Small intestine (tissue), 7 donors: ENCODE measurements at regions not wholly inside any gene's neighbourhood (a gene's known extent, or its start where the extent isn't known, plus 50 kb on each side); places are given as distances from the start of the nearest gene placed in this dataset.
"Not testable (repeated sequence)": the region's sequence is repeated elsewhere in the genome, so short reads cannot be mapped to it uniquely, and the experiment has no call there.

Experiments
- DNase-seq, 2 donors: peaks; one replicate each; pipeline versions ENCODE4 v3.0.0 to v3.0.0-alpha.2; 2013
- FAIRE-seq: peaks from 2 replicates; lab custom pipeline; 2012; peaks lifted over from hg19 to GRCh38; lab: Jason Lieb, UNC
- H3K27ac ChIP-seq, 3 donors: one replicate each; pipeline ENCODE4 v1.5.1; 2013; ENCODE audit warnings: low read length in 2 of 3, mild to moderate bottlenecking in 2 of 3, control low read depth in 1 of 3, inconsistent platforms in 1 of 3, low read depth in 1 of 3, moderate library complexity in 1 of 3
- H3K27me3 ChIP-seq, 3 donors: one replicate each; pipeline ENCODE4 v1.6.1; 2013; ENCODE audit warnings: low read length in 3 of 3, inconsistent platforms in 1 of 3; ENCODE audit not compliant: control insufficient read depth in 3 of 3, insufficient read depth in 3 of 3
- H3K36me3 ChIP-seq, 3 donors: one replicate each; pipeline ENCODE4 v1.6.1; 2013; ENCODE audit warnings: low read length in 3 of 3, inconsistent platforms in 1 of 3, low read depth in 1 of 3, mild to moderate bottlenecking in 1 of 3, moderate library complexity in 1 of 3; ENCODE audit not compliant: control insufficient read depth in 3 of 3, insufficient read depth in 2 of 3
- H3K4me1 ChIP-seq, 3 donors: one replicate each; pipeline ENCODE4 v1.6.1; 2013; ENCODE audit warnings: low read length in 2 of 3, inconsistent platforms in 1 of 3, low read depth in 1 of 3, mild to moderate bottlenecking in 1 of 3, moderate library complexity in 1 of 3; ENCODE audit not compliant: control insufficient read depth in 3 of 3, insufficient read depth in 2 of 3
- H3K4me3 ChIP-seq, 3 donors: one replicate each; pipeline ENCODE4 v1.5.1; 2013; ENCODE audit warnings: low read length in 3 of 3, control low read depth in 1 of 3, inconsistent platforms in 1 of 3, low read depth in 1 of 3, mild to moderate bottlenecking in 1 of 3, moderate library complexity in 1 of 3
- H3K9me3 ChIP-seq, 2 donors: one replicate each; pipeline ENCODE4 v1.6.1; 2013; ENCODE audit warnings: low read depth in 1 of 2, low read length in 1 of 2; ENCODE audit not compliant: control insufficient read depth in 2 of 2, insufficient read depth in 1 of 2
- WGBS, 3 donors: extraction: QIAGEN DNeasy Blood & Tissue Kit; methylation state at CpG; one replicate each; pipeline ENCODE4 v1.1.7; 2013; 5-methylcytosine and 5-hydroxymethylcytosine counted together
- donor health status: healthy with polysubstance abuse.
- donor health status: control.
- donor health status: control.
- donor health status: Bipolar disorder and iron deficiency.
- donor health status: healthy.

DNA sequence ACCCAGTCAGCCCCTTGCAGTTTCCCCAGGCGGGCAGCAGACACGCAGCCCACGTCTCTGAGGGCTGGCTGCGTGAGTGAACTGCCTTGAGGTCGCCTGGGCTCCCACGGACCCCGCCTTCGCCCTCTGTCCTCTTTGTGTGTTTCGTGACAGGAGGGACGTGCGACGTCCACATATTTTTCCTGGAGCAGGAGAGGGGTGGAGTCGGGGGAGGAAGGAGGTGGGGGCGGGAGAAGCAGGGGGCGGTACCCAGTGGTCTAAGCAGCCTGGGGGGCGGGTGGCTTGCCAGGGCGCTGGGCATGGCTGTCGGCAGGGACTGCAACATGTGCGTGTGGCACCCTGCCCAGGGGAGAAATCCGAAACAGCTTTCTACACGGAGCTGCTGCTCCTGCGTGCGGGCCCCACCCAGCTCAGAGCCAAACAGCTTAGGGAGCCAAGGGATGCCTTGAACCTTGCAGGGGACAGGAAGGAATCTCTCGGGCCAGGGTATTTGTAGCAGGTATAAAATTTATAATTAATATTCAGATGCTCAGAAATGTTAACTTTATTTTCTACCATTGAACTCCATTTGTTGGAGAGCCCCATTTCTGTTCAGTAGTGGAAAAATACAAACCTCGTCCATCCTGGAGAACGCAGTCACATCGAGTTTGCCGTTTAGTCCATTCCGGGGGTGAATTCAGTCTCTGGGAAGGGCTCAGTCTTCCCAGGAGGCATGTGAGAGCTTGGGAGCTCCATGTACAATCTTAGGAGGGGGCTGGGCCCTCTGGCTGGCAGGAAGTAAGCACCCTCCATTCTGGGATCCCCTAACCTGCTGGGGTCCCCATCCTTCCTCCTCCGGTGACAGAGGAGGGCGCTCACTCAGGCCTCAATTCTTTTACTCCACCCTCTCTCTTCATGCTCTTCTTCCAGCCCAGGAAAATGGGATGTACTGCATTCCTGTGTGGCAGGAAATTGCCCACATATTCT lies 79.1 kb upstream of the MEF2A start:
- DNase-seq (peak; percentile 43 to 70), FAIRE-seq (no peak)
- peak overlapping the region in 1 of 3 donors; percentile 66 for H3K27ac ChIP-seq
- WGBS, 3 donors, result 6 to 10% (median 9%) methylated on average over 31 of the region's 31 CpGs
- H3K4me1 ChIP-seq, result peaks cover 0 to 11% (median 8%) of the 10 kb centered on the region in 3 donors
- peaks cover 0 to 3% (median 0%) of the 10 kb centered on the region in 3 donors for H3K27me3 ChIP-seq
- H3K36me3 ChIP-seq, result no peaks in the 10 kb centered on the region
- H3K9me3 ChIP-seq, result no peaks in the 10 kb centered on the region
- peak overlapping the region in 2 of 3 donors; percentile 33 to 39 for H3K4me3 ChIP-seq

DNA sequence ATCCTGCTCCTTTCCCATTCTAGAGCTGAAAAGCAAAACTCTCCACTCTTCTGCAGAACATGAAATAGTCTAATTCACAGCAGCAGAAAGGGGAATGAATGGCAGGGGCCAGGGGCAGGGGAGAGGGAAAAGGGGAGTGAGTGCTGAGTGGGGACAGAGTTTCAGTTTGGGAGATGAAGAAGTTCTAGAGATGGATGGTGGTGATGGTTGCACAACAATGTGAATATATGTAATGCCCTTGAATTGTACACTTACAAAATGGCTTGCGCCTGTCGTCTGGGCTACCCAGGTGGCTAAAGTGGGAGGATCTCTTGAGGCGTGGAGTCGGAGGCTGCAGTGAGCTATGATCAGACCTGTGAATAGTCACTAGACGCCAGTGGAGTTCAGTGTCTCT lies 78.5 kb upstream of the MEF2A start:
- Histone ChIP-seq H3K36me3 (no peaks in the 10 kb centered on the region), H3K4me3 (no peak overlapping the region), H3K27ac (no peak overlapping the region), H3K4me1 (peaks cover 0 to 11% (median 8%) of the 10 kb centered on the region in 3 donors), H3K9me3 (no peaks in the 10 kb centered on the region), H3K27me3 (peaks cover 0 to 3% (median 0%) of the 10 kb centered on the region in 3 donors)
- FAIRE-seq (no peak), DNase-seq (no peak)
- WGBS, 3 donors, result 81 to 90% (median 90%) methylated on average over 5 of the region's 5 CpGs

DNA sequence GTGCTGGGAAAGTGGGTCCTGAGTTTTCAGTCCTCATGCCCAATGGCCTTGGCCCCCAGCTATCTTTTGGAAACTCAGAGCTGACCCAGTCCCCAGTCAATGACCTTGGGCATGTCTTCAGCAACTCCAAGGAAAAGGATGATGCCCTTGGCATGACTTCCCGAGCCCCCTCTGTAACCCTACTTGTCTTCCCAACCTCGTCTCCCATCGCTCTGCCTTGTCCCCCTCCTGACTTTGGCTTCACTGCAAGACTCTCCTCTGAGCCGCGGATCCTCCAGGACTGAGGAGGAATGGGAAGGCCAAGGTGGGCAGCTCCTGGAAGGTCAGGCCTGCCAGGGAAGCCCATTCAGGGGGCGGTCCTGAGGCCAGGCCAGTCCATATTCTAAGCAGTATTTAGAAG lies 73.5 kb upstream of the MEF2A start:
- DNase-seq, result no peak
- Histone ChIP-seq H3K27ac (no peak overlapping the region), H3K9me3 (no peaks in the 10 kb centered on the region), H3K4me3 (no peak overlapping the region), H3K4me1 (peaks cover 0 to 9% (median 0%) of the 10 kb centered on the region in 3 donors), H3K36me3 (no peaks in the 10 kb centered on the region), H3K27me3 (peaks cover 0 to 4% (median 0%) of the 10 kb centered on the region in 3 donors)
- WGBS, 3 donors, result 88 to 94% (median 94%) methylated on average over 6 of the region's 6 CpGs
- FAIRE-seq, result no peak

DNA sequence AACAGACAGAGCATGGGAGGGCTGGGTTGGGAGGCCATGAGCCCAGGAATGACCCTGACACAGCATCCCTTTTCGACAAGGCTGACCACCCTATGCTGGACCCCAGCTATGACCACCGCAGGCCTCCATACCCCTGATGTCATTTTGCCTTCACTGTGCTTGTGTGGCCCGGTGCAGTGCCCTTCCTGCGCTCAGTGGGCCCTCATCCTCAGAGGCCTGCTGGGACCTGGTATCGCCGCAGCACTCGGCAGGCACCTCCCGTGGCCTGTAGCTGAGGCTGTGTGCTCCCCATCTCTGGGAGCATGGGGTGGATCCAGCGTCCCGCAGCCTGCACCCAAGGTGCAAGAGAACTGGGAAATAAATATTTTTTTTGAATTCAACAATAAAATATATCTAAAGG lies 73.1 kb upstream of the MEF2A start:
- 90 to 96% (median 96%) methylated on average over 10 of the region's 10 CpGs for WGBS, 3 donors
- FAIRE-seq (no peak), DNase-seq (no peak)
- no peaks in the 10 kb centered on the region for H3K9me3 ChIP-seq
- H3K36me3 ChIP-seq, result no peaks in the 10 kb centered on the region
- H3K4me3 ChIP-seq, result no peak overlapping the region
- H3K27ac ChIP-seq, result no peak overlapping the region
- peaks cover 0 to 9% (median 0%) of the 10 kb centered on the region in 3 donors for H3K4me1 ChIP-seq
- H3K27me3 ChIP-seq, result peaks cover 0 to 4% (median 0%) of the 10 kb centered on the region in 3 donors

DNA sequence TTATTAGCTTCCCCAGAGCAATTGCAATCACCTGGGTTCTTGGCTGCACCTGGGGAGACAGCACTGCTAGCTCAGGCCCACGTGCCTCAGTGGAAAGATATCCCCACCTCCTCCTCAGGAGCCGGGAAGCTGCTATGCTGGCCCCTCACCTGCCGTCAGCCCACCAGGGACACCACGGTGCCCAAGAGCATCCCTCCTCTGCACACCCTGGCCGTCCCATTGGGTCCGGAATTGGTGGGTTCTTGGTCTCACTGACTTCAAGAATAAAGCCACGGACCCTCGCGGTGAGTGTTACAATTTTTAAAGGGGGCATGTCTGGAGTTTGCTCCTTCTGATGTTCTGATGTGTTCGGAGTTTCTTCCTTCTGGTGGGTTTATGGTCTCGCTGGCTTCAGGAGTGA lies 72.3 kb upstream of the MEF2A start:
- FAIRE-seq, result no peak
- DNase-seq, result no peak
- WGBS, 3 donors, result 89 to 93% (median 92%) methylated on average over 11 of the region's 11 CpGs
- Histone ChIP-seq H3K9me3 (no peaks in the 10 kb centered on the region), H3K4me1 (peaks cover 0 to 9% (median 0%) of the 10 kb centered on the region in 3 donors), H3K27ac (no peak overlapping the region), H3K27me3 (peaks cover 0 to 4% (median 0%) of the 10 kb centered on the region in 3 donors), H3K36me3 (no peaks in the 10 kb centered on the region), H3K4me3 (no peak overlapping the region)

DNA sequence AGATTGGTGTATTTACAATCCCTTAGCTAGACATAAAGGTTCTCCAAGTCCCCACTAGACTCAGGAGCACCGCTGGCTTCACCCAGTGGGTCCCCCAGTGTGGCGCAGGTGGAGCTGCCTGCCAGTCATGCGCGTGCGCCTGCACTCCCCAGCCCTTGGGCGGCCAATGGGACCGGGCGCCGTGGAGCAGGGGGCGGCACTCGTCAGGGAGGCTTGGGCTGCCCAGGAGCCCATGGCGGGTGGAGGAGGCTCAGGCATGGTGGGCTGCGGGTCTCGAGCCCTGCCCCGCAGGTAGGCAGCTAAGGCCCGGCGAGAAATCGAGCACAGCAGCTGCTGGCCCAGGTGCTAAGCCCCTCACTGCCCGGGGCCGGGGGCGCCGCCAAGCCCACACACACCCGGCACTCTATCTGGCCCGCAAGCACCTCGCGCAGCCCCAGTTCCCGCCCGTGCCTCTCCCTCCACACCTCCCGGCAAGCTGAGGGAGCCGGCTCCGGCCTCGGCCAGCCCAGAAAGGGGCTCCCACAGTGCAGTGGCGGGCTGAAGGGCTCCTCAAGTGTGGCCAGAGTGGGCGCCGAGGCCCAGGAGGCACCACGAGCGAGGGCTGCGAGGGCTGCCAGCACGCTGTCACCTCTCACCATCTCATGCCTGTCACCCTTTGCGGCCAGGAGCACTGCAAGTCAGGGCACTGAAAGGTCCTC lies 71.1 kb upstream of the MEF2A start:
- not testable (repeated sequence) for H3K4me3 ChIP-seq, H3K4me1 ChIP-seq, H3K9me3 ChIP-seq, DNase-seq, H3K36me3 ChIP-seq, H3K27ac ChIP-seq, H3K27me3 ChIP-seq, FAIRE-seq
- 92 to 97% (median 95%) methylated on average over 24 to 40 of the region's 40 CpGs for WGBS, 3 donors

DNA sequence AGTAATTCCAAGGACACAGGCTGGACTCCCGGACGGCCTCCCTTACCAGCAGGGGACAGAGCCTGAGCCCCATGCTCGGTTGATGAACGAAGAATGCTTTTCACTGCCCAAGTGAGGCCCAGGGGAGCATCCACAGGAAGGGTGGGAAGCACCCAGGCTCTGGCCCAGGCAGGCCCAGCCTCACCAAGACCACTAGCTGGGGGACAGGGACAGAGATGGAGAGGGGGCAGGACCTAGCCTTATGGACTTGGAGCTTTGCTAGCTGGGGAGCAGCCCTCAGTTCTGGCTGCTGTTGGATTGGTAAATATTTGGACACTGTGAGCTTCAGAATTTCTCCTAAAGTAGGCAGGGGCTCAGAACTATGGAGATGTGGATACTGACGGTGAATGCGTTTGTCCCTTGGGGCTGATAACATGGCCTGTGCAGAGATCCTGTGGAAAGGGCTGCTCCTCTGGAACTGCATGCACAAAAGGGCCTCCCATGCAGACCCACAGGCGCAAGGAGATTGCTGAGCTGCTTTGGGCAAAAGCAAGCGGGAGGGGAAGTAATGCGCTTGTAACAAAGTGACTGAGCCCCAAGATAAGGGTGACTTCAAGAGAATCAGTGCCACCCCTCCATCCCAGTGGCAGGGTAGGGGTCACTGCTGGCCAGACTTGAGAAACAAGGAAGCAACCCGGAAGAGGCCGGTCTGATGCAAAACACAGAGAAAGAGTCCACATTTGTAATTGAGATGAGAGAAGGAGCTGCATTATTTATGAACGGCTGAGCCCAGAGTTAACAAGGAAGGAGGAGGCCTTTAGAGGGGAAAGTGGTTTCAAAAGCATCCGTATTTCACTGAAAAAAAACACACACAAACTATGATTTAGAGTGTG lies 70.1 kb upstream of the MEF2A start:
- Histone ChIP-seq H3K27ac (peak overlapping the region in 1 of 3 donors; percentile 28), H3K9me3 (peaks cover 0 to 7% of the 10 kb centered on the region in 2 donors), H3K27me3 (peaks cover 0 to 4% (median 0%) of the 10 kb centered on the region in 3 donors), H3K4me1 (peaks cover 0 to 9% (median 0%) of the 10 kb centered on the region in 3 donors), H3K4me3 (no peak overlapping the region), H3K36me3 (no peaks in the 10 kb centered on the region)
- FAIRE-seq (no peak), DNase-seq (no peak)
- 64 to 71% (median 64%) methylated on average over 13 of the region's 13 CpGs for WGBS, 3 donors

DNA sequence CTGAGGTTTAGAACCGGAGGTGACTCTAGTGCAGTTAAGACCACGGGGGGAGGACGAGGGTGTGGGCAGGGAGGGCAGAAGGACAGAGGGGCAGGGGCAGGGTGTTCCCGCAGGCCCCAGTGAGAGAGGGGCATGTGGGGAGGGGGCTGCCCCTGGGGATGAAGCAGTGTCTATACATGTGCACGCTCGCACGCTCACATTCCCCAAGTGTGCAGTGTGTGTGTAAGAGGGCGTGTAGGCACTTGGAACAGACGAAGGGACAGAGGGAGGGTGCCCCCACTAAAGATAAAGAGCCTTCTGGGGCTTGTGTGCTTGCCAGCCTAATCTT lies 69.5 kb upstream of the MEF2A start:
- Histone ChIP-seq H3K27me3 (peaks cover 0 to 4% (median 0%) of the 10 kb centered on the region in 3 donors), H3K36me3 (no peaks in the 10 kb centered on the region), H3K27ac (peak overlapping the region in 1 of 3 donors; percentile 28), H3K4me1 (peaks cover 0 to 9% (median 0%) of the 10 kb centered on the region in 3 donors), H3K9me3 (peaks cover 0 to 7% of the 10 kb centered on the region in 2 donors), H3K4me3 (no peak overlapping the region)
- FAIRE-seq (no peak), DNase-seq (no peak)
- 63 to 68% (median 65%) methylated on average over 9 of the region's 9 CpGs for WGBS, 3 donors
